ENCODE measurements at regions not wholly inside any gene's neighbourhood (a gene's known extent, or its start where the extent isn't known, plus 50 kb on each side); places are given as distances from the start of the nearest gene placed in this dataset.

DNA sequence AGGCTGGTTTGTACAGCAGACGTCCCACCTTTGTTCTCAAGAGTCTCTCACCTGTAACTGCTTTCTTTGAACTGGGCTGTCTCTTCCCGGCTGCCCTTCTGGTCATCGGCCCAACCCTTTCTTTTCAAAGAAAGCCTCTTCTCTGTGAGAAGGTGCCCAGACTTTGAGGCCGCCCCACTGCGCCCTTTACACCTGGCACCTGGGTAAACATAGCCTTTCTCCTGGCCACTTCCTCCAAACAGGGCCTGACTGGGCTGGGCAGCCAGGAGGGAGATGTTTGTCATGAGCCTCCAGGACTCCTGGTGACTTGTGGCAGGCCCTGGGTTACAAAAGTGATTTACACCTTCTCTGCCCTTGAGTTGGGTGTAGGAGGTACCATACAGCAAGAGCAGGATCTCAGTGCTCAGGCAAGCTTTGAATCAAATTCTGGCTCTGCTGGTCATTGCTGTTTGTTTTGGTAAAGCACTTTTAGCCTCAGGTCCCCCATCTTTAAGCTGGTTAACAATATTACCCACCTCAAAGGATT, 127.2 kb upstream of the CXCL14 start:
- TF ChIP-seq, protein P1, sequence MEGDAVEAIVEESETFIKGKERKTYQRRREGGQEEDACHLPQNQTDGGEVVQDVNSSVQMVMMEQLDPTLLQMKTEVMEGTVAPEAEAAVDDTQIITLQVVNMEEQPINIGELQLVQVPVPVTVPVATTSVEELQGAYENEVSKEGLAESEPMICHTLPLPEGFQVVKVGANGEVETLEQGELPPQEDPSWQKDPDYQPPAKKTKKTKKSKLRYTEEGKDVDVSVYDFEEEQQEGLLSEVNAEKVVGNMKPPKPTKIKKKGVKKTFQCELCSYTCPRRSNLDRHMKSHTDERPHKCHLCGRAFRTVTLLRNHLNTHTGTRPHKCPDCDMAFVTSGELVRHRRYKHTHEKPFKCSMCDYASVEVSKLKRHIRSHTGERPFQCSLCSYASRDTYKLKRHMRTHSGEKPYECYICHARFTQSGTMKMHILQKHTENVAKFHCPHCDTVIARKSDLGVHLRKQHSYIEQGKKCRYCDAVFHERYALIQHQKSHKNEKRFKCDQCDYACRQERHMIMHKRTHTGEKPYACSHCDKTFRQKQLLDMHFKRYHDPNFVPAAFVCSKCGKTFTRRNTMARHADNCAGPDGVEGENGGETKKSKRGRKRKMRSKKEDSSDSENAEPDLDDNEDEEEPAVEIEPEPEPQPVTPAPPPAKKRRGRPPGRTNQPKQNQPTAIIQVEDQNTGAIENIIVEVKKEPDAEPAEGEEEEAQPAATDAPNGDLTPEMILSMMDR (IDR thresholded peaks at IDR 0.05), result no peak
- TF ChIP-seq POLR2A (IDR thresholded peaks at IDR 0.05), result no peak
